Body of pancreas (tissue), 4 donors: ENCODE measurements at regions not wholly inside any gene's neighbourhood (a gene's known extent, or its start where the extent isn't known, plus 50 kb on each side); places are given as distances from the start of the nearest gene placed in this dataset.

Experiments used
- POLR2A ChIP-seq, 3 donors: fragments of 450-650 bp; IDR thresholded peaks; one replicate each; pipeline ENCODE4 v1.6.1; 2016; ENCODE audit warnings: antibody characterized with exemption in 3 of 3, mild to moderate bottlenecking in 2 of 3
- TF ChIP-seq, protein P1 (sequence below), 7 experiments: fragments of 450-650 bp in 4 of 7; fragments of 200-600 bp in 3 of 7; sonication (generic) in 3 of 7; IDR thresholded peaks; one replicate each; pipeline ENCODE4 v1.5.1; 2016 to 2019; ENCODE audit warnings: antibody characterized with exemption in 7 of 7

DNA sequence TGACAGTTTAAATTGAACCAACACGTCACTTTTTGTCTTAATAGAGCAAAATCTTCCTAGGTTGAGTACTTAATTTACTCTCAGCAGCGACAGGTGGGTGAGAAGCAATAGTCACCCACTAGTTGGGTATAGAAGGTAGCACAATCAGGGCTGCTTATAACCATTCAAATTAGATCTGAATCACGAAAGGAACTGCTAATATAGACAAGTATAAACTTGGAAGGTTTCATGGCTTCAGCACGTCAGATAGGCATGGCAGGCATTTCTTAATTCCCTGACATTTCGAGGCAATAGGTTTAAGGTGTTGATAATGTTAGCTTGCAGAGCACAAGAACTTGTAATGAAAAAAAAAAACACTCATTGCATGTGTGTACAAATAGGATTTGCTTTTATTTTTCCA lies 853.4 kb downstream of the PCDH7 start:
- no peak for TF ChIP-seq POLR2A (IDR thresholded peaks at IDR 0.05)
- TF ChIP-seq, protein P1, sequence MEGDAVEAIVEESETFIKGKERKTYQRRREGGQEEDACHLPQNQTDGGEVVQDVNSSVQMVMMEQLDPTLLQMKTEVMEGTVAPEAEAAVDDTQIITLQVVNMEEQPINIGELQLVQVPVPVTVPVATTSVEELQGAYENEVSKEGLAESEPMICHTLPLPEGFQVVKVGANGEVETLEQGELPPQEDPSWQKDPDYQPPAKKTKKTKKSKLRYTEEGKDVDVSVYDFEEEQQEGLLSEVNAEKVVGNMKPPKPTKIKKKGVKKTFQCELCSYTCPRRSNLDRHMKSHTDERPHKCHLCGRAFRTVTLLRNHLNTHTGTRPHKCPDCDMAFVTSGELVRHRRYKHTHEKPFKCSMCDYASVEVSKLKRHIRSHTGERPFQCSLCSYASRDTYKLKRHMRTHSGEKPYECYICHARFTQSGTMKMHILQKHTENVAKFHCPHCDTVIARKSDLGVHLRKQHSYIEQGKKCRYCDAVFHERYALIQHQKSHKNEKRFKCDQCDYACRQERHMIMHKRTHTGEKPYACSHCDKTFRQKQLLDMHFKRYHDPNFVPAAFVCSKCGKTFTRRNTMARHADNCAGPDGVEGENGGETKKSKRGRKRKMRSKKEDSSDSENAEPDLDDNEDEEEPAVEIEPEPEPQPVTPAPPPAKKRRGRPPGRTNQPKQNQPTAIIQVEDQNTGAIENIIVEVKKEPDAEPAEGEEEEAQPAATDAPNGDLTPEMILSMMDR (IDR thresholded peaks at IDR 0.05): no peak
